T-helper 2 cell treated with Interferon-gamma antibody and Interleukin-4, amounts not matched to agents 100 ng/mL and 5 ng/mL, for 36 hours (primary cell): ENCODE measurements at regions not wholly inside any gene's neighbourhood (a gene's known extent, or its start where the extent isn't known, plus 50 kb on each side); places are given as distances from the start of the nearest gene placed in this dataset.
"Not testable (repeated sequence)": the region's sequence is repeated elsewhere in the genome, so short reads cannot be mapped to it uniquely, and the experiment has no call there.

Source experiments
- intact Hi-C: fragments of 100-400 bp; cut with micrococcal nuclease; formaldehyde crosslinking; loops from one replicate; pipeline ENCODE4 v1.15.1; 2023

- intact Hi-C loops = no loop called here
Observed at GRCh38 chr20:40081653-40082052, 607.4 kb downstream of the MAFB start.

DNA sequence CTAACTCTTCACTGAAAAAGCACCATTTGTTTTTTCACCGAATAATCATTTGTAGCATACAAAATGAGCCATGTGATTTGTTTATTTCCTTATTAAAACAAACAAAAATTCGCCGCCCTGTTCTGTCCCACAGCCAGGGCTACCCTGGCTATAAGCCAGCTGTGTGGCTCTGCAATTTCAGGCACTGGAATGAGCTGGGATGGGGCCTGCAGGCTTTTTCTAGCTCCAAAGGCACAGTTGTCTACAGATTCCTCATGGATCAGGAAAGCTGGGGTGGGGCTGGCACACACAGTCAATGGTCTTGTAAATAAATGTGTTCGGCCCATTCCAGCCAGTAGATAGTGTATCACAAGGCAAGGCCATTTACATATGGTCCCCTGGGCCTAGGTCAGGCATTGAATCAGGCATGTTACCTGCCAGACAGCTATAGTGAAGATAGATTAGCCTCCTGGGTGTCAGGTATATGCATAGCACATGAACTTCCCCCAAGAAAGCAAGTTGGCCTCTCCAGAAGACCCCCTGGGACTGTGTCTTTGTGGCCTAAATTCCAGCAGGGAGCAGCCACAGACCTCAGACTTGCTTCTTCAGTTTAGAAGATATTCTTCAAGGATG, 608.9 kb downstream of the MAFB start:
- intact Hi-C loops = no loop called here

- intact Hi-C loops = no loop called here
Observed at GRCh38 chr20:40073535-40074111, 615.4 kb downstream of the MAFB start.

DNA sequence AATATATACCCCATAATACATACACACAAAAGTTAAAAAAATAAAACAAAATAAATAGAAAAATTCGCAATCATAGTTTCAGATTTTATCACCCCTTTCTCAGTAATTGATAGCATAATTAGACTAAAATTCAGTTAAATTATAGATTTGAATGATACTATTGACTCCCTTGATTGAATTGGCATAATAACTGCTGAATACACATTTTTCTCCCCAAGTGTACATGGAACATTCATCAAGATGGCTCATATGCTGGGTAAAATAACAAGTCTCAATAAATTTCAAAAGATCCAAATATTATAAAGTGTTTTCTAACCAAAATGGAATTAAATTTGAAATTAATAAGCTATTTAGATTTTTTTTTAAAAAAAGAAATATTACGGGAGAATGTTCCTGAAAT, 616.1 kb downstream of the MAFB start:
- intact Hi-C loops = no loop called here

- intact Hi-C loops = no loop called here
Observed at GRCh38 chr20:40056171-40056570, 632.9 kb downstream of the MAFB start.

GRCh38 chr20:40055711-40056110, 633.3 kb downstream of the MAFB start:
- intact Hi-C loops = no loop called here

DNA sequence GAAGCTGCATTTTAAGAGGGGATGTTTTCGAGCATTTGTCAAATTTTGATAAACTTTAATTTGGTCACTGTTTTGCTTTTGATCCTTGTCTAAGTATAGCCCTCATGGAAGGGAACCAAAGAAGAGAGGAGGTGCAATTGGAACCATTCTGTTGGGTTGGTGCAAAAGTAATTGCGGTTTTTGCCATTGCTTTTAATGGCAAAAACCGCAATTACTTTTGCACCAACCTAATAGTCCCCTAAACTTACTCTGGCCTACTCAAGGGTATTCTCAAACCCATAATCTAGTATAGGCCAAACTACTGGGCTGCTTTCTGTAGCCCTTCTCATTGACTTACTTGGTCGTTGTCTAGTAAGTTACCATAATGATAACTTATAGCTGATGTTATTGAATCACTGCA, 634.7 kb downstream of the MAFB start:
- intact Hi-C loops = no loop called here

GRCh38 chr20:40050596-40050995, 638.4 kb downstream of the MAFB start:
- intact Hi-C loops = no loop called here

DNA sequence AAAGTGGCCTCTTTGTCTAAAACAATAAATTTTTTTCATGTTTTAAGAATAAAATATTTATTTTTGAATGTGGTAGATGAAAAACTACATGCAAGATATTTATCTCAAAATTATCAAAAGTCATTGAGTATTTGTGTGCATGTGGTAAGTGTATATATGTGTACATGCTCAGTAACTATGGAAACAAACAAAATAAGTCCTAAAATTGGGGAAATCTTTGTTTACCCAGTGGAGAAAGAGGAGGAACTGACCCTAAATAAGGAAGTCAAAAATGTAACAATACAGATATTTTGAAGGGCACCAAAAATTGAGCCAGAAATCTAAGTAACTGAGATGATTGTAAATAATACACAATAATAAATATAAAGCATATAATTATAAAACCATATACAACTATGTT, 639.2 kb downstream of the MAFB start:
- intact Hi-C loops = no loop called here

DNA sequence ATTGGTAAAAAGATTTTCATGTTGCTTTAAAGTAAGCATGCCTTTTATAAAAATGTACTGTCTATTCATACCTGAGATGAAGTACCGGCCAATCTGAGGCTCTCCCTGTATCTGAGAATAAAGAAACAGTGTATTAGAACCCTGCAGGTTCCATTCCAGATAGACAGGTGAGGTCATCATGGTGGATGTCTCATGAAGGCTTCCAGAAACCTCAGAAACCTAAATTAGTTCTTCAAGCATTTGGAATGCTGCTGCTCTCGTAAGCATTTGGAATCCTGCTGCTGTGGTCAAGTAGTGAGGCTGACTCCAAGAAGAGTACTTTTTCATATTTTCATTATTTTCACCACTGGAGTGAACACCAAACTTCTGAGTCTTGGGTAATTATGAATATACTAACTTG, 642.3 kb downstream of the MAFB start:
- intact Hi-C loops = no loop called here

GRCh38 chr20:40037511-40037910, 651.5 kb downstream of the MAFB start:
- intact Hi-C loops = no loop called here

- intact Hi-C loops = no loop called here
Observed at GRCh38 chr20:40029589-40029988, 659.4 kb downstream of the MAFB start.

- intact Hi-C loops = no loop called here
Observed at GRCh38 chr20:40019510-40019909, 669.5 kb downstream of the MAFB start.

GRCh38 chr20:40017765-40018164, 671.3 kb downstream of the MAFB start:
- intact Hi-C loops = no loop called here

- intact Hi-C loops = no loop called here
Observed at GRCh38 chr20:40016890-40017289, 672.1 kb downstream of the MAFB start.

- intact Hi-C loops = no loop called here
Observed at GRCh38 chr20:40016392-40016791, 672.6 kb downstream of the MAFB start.

- intact Hi-C loops = not testable (repeated sequence)
Observed at GRCh38 chr20:40012026-40012425, 677.0 kb downstream of the MAFB start.

DNA sequence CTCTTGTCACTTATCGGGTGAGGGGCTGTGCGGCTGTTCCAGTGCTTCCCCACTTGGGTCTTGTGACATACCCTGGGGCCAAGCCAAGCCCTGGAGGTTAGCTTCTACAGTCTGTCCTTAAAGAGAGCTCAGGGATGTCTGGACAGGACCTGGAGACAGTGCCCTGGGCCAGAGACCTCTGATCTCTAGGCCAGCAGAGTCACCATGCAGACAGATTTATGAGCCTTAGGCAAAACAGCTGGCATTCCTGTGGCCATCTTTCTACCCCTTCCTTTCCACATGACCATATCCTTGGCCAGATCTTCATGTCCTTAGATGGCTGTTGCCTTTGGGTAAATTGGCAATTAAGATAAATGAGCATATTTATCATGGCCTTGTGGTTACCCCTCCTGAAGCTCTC, 678.6 kb downstream of the MAFB start:
- intact Hi-C loops = no loop called here

- intact Hi-C loops = no loop called here
Observed at GRCh38 chr20:40009542-40009941, 679.5 kb downstream of the MAFB start.

DNA sequence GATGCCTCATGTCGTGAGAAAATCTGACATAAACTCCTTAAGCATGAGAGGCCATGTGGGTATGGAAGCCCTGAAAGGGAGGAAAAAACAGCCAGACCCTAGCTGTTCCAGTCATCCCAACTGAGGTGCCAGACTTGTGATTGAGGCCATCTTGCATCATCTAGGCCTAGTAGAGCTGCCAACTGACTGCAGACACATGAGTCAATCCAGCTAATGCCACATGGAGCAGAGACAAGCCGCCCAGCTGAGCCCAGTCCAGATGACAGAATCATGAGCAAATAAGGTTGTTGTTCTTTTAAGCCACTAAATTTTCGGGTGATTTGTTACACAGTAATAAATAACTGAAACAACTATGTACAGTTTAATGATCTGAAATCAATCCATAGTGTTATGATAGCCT, 680.9 kb downstream of the MAFB start:
- intact Hi-C loops = no loop called here

DNA sequence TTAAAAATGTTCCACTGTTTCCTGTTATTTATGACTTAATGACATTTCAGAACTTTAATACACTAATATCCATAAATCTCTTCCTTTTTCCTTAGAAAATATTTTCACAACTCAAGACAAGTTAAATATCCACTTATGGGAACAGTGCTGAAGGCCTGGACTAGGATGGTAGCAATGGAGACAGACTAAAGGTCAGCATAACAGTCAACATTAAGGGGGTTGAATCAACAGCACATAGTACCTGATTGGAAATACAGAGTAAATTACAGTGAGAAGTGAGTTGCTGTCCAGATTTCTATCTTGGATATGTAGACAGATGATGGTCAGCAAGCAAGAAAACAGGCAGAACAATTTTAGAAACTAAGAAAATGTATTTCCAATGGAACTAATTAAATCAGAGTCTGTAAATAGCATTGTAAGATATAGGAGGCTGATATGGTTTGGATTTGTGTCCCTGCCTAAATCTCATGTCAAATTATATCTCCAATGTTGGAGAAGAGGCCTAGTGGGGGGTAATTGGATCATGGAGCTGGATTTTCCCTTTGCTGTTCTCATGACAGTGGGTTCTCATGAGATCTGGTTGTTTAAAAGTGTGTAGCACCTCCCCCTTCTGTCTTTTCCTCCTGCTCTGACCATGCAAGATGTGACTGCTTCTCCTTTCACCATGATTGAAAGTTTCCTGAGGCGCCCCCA, 682.7 kb downstream of the MAFB start:
- intact Hi-C loops = no loop called here

- intact Hi-C loops = not testable (repeated sequence)
Observed at GRCh38 chr20:40004092-40004491, 684.9 kb downstream of the MAFB start.

DNA sequence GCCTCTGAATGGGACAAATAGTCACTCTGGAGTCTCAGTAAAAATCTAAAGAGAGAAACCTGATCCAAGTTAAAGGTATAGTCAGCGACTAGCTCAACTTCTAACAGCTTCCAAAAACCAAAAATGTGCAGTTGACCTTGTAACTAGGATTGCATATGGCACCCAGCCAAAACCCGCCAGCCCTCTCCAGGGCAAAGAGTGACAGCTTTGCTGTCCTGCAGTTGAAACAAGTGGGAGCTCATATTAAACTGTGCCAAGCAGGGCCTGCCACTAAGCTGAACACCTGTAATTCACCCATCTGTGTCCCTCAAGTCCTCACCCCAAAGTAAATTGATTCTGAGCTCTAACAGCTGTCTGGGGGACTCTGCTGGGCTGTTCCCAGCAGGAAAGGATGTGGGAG, 695.3 kb downstream of the MAFB start:
- intact Hi-C loops = no loop called here
